ENCODE measurements at regions not wholly inside any gene's neighbourhood (a gene's known extent, or its start where the extent isn't known, plus 50 kb on each side); places are given as distances from the start of the nearest gene placed in this dataset.
A peak's percentile ranks its signal among the peaks of the same experiment; 100 is the strongest.
"Not testable (repeated sequence)": the region's sequence is repeated elsewhere in the genome, so short reads cannot be mapped to it uniquely, and the experiment has no call there.

DNA sequence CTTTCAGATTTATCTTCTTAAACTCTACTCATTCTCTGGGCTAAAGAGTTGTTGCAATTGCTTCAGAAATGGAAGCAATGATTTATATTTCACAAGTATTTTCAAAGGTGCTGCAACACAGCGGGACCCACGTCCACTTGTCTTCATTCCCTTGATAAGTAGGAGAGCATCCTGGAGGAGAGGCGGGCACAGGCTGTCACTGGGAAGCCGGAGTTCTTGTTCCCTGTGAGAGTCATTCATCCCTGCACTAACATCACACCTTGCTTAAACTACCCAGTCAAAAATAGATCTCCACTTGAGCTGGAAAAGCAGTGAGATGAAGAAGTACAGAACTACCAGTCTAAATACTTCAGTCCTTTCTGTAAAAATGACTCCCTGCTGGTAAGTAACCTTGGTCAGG, 160.5 kb upstream of the RASSF8 start:
- no peak for DNase-seq

GRCh38 chr12:25800101-25800500, 158.4 kb upstream of the RASSF8 start:
- DNase-seq: no peak

- DNase-seq: no peak
Observed at GRCh38 chr12:25801734-25802133, 156.7 kb upstream of the RASSF8 start.

- no peak for DNase-seq
Observed at GRCh38 chr12:25802143-25802542, 156.3 kb upstream of the RASSF8 start.

DNA sequence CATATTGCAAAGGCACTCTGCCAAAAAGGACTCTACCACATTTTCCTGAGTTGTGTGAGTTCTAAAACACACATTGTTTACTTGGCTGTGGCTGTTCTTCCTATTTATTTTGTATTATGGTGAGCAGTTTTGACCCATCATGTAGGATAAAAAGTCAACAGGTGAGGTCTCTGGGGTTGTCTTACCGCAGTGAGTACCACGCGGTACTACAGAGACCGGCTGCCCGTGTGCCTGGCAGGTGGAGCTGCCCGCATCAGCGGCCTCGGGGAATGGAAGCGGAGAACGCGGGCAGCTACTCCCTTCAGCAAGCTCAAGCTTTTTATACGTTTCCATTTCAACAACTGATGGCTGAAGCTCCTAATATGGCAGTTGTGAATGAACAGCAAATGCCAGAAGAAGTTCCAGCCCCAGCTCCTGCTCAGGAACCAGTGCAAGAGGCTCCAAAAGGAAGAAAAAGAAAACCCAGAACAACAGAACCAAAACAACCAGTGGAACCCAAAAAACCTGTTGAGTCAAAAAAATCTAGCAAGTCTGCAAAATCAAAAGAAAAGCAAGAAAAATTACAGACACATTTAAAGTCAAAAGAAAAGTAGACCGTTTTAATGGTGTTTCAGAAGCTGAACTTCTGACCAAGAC, 155.3 kb upstream of the RASSF8 start:
- not testable (repeated sequence) for DNase-seq

- not testable (repeated sequence) for DNase-seq
Observed at GRCh38 chr12:25804286-25804685, 154.2 kb upstream of the RASSF8 start.

DNA sequence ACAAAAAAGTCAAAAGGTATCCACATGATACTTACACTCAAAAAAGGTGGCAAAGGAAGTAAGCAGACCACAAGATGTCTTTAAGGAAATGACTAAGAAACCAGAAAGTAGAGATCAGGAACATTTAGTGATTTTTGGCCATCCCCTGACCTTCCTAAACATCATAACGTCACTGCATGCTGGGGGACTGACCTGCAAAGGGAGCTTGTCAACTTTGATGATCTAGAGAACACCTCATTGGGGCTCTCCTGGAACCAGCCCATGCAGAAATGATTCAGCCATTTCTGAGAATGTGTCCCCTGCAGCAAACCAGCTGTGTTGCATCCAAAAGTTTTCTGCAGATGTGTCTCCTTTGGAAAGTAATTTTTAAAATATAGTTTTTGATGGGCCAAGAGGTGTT, 152.2 kb upstream of the RASSF8 start:
- DNase-seq: no peak

- no peak for DNase-seq
Observed at GRCh38 chr12:25808604-25809003, 149.9 kb upstream of the RASSF8 start.

DNA sequence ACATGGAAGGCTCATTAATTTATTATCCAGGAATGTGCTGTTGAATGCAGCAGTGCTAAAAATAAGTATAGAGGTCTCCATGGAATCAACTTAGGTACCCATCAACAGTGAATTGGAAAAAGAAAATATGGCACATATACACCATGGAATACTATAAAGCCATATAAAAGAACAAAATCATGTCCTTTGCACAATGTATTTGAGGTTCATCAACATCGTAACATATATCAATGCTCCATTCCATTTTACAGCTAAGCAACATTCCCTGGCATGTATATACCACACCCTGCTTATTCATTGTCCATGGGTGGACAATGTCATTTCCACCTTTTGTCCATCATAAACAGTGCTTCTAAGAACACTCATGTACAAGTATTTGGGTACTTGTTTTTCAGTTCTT, 147.8 kb upstream of the RASSF8 start:
- no peak for DNase-seq

DNA sequence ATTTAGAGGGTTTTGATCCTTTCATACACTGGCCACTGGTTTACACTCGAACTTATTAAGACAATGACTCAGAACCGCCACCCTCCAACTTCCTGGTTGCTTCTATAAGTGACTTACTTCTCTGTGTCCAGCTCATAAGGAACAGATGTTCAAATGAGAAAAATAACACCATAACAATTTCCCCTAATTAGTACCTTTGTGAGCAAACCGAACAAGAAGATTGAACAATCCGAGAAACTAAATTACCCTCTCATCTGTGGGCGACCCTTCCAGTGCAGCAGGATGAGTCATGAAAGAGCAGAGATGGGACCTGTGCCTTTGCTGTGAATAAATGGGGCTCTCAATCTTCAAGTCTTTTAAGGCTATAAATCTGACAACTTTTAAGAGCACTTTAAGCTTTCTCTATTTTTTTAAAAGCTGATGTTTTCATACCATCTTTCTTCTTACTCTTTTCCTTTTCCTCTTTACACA, 146.8 kb upstream of the RASSF8 start:
- no peak for DNase-seq

- DNase-seq: no peak
Observed at GRCh38 chr12:25812295-25812694, 146.2 kb upstream of the RASSF8 start.

- no peak for DNase-seq
Observed at GRCh38 chr12:25813843-25814242, 144.6 kb upstream of the RASSF8 start.

GRCh38 chr12:25816637-25817036, 141.8 kb upstream of the RASSF8 start:
- DNase-seq: no peak

- no peak for DNase-seq
Observed at GRCh38 chr12:25817166-25817565, 141.3 kb upstream of the RASSF8 start.

DNA sequence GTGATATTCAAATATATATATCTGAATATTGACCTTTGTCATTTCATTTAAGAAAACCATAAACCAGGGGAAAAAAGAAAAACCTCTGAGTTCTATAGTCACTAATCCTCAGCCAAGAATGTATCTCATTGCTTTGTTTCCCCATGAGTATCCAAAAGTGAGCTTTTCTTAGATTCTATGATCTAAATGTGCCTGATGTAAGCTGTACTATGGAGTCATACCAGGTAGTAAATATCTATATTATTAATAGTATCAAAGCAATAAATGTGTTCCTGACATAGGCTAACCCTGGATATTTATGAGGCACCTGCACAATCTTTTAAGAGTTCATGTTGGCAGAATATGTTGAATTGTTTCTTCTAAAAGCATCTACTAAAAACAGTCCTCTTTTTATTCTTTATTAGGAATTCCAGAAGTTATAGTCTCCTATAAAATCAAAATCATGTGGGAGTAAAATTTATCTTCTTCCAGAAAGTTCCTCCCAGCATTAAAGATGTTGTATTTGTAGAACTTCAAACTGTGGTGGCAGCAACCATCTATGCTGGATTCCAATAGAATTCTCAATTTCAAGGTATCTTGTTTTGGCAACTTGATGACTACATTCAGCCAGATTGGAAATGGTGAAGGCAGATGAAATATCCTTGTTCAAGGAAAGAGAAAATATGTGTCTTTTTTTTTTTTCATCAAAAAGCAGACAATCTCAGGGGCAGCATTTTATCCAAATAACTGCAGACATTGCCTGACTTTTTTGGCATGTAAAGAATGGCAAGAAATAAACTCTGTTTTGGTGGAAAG, 139.7 kb upstream of the RASSF8 start:
- peak; percentile 32 for DNase-seq

GRCh38 chr12:25819691-25820090, 138.8 kb upstream of the RASSF8 start:
- DNase-seq: no peak

- DNase-seq: no peak
Observed at GRCh38 chr12:25822281-25822680, 136.2 kb upstream of the RASSF8 start.

GRCh38 chr12:25824734-25825133, 133.7 kb upstream of the RASSF8 start:
- DNase-seq: peak; percentile 76

DNA sequence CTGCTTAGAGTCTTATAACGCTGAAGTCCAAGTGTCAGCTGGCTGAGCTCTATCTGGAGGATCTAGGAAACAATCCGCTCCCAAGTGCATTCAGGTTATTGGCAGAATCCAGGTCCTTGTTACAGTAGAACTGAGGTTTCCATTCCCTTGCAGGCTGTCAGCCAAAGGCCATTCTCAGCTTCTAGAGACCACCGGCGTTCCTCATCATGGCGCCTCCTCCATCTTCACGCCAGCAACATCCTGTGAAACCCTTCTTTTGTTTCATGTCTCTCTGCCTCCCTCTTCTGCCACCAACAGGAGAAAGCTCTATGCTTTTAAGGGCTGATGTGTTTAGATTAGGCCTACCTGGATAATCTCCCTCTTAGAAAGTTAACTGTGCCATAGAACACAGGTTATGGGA, 133.0 kb upstream of the RASSF8 start:
- peak; percentile 87 for DNase-seq

GRCh38 chr12:25827141-25827540, 131.3 kb upstream of the RASSF8 start:
- DNase-seq: no peak

DNA sequence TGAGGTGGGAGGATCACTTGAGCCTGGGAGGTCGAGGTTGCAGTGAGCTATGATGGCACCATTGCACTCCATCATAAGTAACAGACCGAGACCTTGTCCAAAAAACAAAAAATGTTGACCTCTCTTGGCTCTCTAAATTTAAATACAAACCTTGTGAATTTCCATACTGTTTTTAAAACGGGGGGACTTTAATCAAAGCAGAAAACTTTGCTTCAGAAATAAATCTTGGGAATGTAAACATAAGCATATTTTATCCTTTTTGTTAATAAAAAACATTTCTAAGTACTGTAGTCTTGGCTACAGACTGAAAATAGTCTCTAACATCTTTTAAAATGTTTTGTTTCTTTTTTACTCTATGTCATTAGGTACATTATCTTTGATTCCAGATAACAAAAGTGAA, 130.7 kb upstream of the RASSF8 start:
- DNase-seq: no peak

DNA sequence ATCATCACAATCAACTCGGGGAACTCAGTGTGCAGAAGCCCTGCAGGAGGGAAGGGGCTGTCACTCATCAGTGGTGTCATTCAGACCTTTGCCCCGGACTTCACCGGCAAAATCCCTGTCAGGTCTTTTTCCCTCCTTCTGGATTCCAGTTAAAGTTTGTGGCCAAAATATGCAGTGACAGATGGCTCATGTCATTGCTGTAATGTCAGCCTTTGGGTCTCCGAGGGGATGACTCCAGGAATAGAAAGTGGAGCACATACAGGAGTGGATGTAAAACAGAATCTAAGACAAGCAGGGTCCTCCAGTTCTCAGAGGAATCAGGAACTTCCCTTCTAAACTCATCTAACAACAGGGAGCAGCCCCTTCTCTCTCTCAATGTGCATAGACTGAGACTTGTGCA, 130.3 kb upstream of the RASSF8 start:
- no peak for DNase-seq

- no peak for DNase-seq
Observed at GRCh38 chr12:25829192-25829591, 129.3 kb upstream of the RASSF8 start.

DNA sequence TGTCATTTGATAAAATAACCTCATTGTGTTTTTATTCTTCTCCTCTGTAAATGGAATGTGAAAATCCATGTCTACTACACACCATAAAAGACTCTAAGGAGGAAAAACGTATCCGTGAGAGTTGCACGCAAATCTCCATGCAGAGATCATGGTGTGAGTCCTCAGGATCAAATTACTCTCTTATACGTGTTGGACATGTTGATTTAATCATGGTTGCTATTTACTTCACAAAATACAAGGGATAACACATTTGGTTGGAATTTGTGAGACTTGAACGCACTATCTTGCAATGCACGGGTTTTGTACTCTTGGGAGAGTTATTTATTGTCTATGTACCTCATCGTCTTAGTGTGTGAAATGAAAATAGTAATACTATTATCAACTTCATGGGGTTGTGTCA, 128.0 kb upstream of the RASSF8 start:
- peak; percentile 29 for DNase-seq
